ENCODE measurements at regions not wholly inside any gene's neighbourhood (a gene's known extent, or its start where the extent isn't known, plus 50 kb on each side); places are given as distances from the start of the nearest gene placed in this dataset.

DNA sequence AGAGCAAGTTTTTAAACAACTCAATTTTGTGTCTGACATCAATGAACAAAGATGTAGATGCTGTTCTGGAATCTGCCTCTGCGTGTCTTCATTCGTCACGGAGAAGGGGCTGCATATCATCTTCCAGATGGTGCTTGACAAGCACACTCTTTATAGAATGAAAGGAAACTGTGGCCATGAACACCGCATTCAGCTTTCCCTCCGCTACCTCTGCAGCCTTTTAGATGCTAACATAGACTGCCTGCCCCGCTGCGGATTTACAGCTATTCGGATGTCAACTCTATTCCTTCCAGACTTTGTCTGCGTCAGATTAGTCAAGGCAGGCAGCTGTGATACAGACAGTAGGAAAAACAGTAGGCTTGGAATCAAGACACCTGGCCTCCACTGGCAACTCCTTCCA is 232.9 kb downstream of the TJP1 start:
- DNase-seq (ENCODE audit: low spot score in 2 of 2): no peak
- no peaks in the 10 kb centered on the region for H3K27me3 ChIP-seq
- H3K27ac ChIP-seq: no peak overlapping the region
- TF ChIP-seq, protein P1, sequence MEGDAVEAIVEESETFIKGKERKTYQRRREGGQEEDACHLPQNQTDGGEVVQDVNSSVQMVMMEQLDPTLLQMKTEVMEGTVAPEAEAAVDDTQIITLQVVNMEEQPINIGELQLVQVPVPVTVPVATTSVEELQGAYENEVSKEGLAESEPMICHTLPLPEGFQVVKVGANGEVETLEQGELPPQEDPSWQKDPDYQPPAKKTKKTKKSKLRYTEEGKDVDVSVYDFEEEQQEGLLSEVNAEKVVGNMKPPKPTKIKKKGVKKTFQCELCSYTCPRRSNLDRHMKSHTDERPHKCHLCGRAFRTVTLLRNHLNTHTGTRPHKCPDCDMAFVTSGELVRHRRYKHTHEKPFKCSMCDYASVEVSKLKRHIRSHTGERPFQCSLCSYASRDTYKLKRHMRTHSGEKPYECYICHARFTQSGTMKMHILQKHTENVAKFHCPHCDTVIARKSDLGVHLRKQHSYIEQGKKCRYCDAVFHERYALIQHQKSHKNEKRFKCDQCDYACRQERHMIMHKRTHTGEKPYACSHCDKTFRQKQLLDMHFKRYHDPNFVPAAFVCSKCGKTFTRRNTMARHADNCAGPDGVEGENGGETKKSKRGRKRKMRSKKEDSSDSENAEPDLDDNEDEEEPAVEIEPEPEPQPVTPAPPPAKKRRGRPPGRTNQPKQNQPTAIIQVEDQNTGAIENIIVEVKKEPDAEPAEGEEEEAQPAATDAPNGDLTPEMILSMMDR (IDR thresholded peaks at IDR 0.05): no peak
- H3K36me3 ChIP-seq: no peaks in the 10 kb centered on the region
- H3K4me1 ChIP-seq: no peaks in the 10 kb centered on the region
- H3K4me3 ChIP-seq: no peak overlapping the region
- intact Hi-C loops (cut with DNase I): no loop called here
- H3K9me3 ChIP-seq: no peaks in the 10 kb centered on the region

DNA sequence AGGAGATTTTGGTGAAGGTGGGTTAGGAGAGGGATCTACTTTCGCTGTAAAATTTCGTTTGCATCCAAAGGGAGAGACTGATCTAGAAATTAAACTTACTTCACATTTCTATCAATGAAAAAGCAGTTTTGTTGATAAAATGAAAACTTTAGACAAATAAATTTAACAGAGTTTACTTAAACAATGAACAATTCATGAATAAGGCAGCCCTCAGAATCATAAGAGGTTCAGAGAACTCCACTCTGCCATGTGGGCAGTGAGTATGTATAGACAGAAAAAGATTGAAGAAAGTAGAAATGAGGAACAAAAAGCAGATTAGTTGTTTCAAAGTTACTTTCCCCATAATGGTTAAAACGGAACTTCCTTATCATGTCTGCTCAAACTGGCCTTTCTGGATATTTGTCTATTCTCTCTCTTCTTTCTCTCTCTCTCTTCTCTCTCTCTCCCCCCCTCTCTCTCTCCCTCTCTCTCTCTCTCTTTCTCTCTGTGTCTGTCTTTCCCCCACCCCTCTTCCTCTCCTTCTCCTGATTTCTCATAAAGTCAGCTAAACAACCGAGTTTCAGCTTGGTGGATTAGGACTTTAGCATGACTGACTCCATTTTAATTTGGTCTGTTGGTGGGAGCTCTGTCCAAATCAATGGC is 248.9 kb downstream of the TJP1 start:
- H3K4me1 ChIP-seq: no peaks in the 10 kb centered on the region

DNA sequence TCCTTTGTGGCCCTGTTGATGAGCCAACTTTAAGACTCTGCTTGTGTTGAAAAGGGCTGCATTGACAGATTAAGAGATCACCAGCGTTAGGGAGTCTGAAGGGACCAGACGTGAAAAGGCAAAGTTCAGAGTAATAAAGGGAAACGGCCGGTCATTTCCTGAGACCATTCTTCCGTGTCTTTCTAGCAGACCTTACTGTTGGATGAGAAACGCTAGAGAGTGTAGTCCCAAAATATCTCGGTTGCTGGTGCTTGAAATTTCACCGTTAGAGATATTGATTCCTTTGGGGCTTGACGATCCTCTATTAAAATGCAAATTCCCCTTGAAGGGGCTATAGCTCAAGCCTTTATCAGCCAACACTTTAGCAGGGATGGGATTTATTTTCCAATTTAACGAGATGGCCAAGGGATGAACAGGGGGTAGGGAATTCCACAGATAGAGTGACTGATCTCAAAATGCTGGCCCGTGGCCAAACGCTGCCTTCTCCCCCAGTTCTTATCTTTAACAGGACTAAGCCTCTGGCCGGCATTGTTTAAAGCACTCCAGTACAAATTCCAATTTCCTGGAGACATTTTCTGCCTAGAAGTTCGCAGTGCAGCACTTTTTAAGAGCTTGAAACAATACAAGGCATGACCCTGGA is 250.4 kb downstream of the TJP1 start:
- Histone ChIP-seq H3K27ac (no peak overlapping the region), H3K27me3 (no peaks in the 10 kb centered on the region), H3K36me3 (no peaks in the 10 kb centered on the region), H3K9me3 (no peaks in the 10 kb centered on the region), H3K4me3 (peak overlapping the region; percentile 61 to 82), H3K4me1 (no peaks in the 10 kb centered on the region)
- DNase-seq (ENCODE audit: low spot score in 2 of 2): no peak
- intact Hi-C loops (cut with DNase I): loop anchor here (5.0 kb wide), 1 partner anchor 40 kb away; no protein-coding TSS in a partner anchor
- TF ChIP-seq, protein P1 (IDR thresholded peaks at IDR 0.05): no peak

More for the DNA sequence above, 248.9 kb downstream of the TJP1 start:
- DNase-seq (ENCODE audit: low spot score in 2 of 2): no peak
- TF ChIP-seq, protein P1 (IDR thresholded peaks at IDR 0.05): no peak
- Histone ChIP-seq H3K27ac (no peak overlapping the region), H3K4me3 (no peak overlapping the region), H3K36me3 (no peaks in the 10 kb centered on the region), H3K9me3 (no peaks in the 10 kb centered on the region), H3K27me3 (no peaks in the 10 kb centered on the region)
- intact Hi-C loops (cut with DNase I): loop anchor here (5.0 kb wide), 1 partner anchor 41 kb away; no protein-coding TSS in a partner anchor

DNA sequence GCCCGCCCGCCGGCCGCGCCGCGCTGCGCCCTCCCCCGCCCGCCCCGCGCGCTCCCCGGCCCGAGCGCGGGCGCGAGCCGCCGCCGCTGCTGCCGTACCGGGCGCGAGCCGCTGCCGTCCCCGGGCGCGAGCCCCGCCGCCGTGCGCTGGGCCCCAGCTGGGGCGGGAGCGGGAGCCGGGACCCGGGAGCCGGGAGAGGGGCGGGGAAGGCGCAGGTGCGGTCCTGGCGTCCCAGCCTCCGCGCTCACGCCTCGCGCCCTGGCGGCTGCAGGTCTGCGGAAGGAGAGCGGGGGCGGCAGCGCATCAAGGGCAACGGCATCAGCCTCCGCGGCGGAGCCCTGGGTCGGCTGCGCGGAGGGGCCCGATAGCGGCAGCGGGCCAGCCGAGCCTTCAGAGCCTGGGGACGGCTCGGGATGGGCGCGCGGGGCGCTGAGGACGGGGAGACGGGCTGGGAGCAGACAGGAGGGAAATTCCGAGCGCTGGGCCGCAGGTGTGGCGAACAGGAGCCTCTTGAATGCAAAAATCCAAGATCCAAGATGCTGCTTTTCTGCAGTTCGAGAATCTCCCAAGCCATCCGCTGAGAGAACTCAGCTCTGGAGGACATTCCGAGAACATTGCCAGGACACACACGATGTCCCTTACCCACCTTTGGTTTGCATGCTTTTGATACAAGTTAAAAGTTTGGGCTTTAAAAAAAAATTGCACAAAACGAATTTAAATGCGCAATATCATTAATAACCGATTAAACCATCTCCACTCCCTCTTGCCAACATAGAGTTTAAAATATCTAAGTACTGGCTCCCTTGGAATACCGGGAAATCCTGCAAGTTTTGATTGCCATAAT is 251.1 kb downstream of the TJP1 start:
- Histone ChIP-seq H3K27me3 (no peaks in the 10 kb centered on the region), H3K4me1 (no peaks in the 10 kb centered on the region), H3K27ac (no peak overlapping the region), H3K4me3 (peak overlapping the region; percentile 61 to 82), H3K9me3 (no peaks in the 10 kb centered on the region), H3K36me3 (no peaks in the 10 kb centered on the region)
- no peak for DNase-seq (ENCODE audit: low spot score in 2 of 2)
- TF ChIP-seq, protein P1 (IDR thresholded peaks at IDR 0.05): no peak
- intact Hi-C loops (cut with DNase I): loop anchor here (5.0 kb wide), 1 partner anchor 39 kb away; no protein-coding TSS in a partner anchor

DNA sequence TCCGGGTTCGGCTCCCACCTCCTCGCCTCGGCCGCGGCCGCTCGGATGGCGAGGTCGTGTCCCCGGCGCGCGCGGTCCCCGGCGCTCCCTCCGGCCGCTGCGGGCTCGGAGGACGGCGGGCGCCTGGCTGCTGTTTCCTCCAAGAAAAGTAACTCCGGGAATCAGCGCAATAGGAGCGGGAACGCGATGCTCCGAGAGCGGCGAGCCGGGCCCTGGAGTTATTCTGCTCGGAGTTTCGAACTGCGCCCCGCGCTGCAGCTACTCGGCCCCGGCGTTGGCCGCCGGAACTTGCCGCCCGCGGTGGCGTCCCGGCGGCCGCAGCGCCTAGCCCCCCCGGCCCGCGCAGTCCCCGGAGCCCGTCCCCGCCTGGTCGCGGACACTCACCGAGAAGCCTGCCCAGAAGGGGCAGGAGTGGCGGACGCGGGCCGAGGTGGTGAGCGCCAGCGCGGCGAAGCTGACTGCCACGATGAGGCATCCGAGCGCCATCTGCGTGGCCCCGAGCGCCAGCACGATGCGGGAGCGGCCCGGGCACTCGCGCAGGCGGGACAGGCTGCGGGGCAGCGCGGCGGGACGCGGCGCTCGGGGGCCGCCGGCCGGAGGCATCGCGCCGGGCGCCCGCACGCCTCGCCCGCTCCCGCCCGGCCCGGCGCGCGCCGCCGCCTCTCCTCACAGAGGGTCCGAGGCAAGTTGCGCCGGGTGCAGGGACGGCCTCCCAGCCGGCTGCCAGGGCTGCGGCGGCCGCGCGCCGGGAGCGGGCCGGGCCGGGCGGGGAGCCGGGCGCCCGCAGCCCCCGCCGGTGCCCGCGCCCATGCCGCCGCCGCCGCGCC is 251.9 kb downstream of the TJP1 start:
- no peaks in the 10 kb centered on the region for H3K36me3 ChIP-seq
- DNase-seq (ENCODE audit: low spot score in 2 of 2): no peak
- H3K27me3 ChIP-seq: no peaks in the 10 kb centered on the region
- TF ChIP-seq, protein P1 (IDR thresholded peaks at IDR 0.05): no peak
- H3K27ac ChIP-seq: peak overlapping the region in 1 of 2 donors; percentile 3
- no peaks in the 10 kb centered on the region for H3K4me1 ChIP-seq
- H3K9me3 ChIP-seq: no peaks in the 10 kb centered on the region
- intact Hi-C loops (cut with DNase I): loop anchor here (5.0 kb wide), 1 partner anchor 38 kb away; no protein-coding TSS in a partner anchor
- peak overlapping the region; percentile 67 to 69 for H3K4me3 ChIP-seq
